CD4-positive, alpha-beta T cell (primary cell): ENCODE measurements at regions not wholly inside any gene's neighbourhood (a gene's known extent, or its start where the extent isn't known, plus 50 kb on each side); places are given as distances from the start of the nearest gene placed in this dataset.

Source experiments
- ATAC-seq: fragments of 200-7000 bp; cut with Tn5 transposase; one replicate; pipeline ENCODE4 v1.10.0; 2022; ENCODE audit warnings: mild to moderate bottlenecking; ENCODE audit not compliant: poor library complexity
- CTCF ChIA-PET: fragments of 350-600 bp; sonication (Branson Sonifier 250); formaldehyde crosslinking; loops from one replicate; lab custom pipeline; 2021; ENCODE audit warnings: antibody characterized with exemption, inconsistent platforms; lab: Charles Lee
- POLR2A ChIA-PET: fragments of 350-600 bp; sonication (Branson Sonifier 250); formaldehyde crosslinking; loops from one replicate; lab custom pipeline; 2021; ENCODE audit warnings: antibody characterized with exemption, inconsistent platforms; lab: Charles Lee
- DNase-seq, 14 experiments: peaks; one replicate each; pipeline ENCODE4 v3.0.0-alpha.2; 2013 to 2020; ENCODE audit warnings: mixed read lengths in 2 of 14
- H3K27ac ChIP-seq, 2 donors: one replicate each; pipeline versions ENCODE4 v1.5.1 to v1.7.0; 2013; ENCODE audit warnings: low read length in 2 of 2, low read depth in 1 of 2, mild to moderate bottlenecking in 1 of 2
- H3K27me3 ChIP-seq, 2 experiments: 1 replicate in 1 of 2; 2 replicates in 1 of 2; pipeline versions ENCODE4 v1.6.1 to v1.7.0; 2013; ENCODE audit warnings: low read length in 2 of 2, control low read depth in 1 of 2, mild to moderate bottlenecking in 1 of 2, moderate library complexity in 1 of 2; ENCODE audit not compliant: insufficient read depth in 2 of 2, control insufficient read depth in 1 of 2
- H3K36me3 ChIP-seq: one replicate; pipeline ENCODE4 v1.6.1; 2013; ENCODE audit warnings: low read length, control low read depth; ENCODE audit not compliant: insufficient read depth
- H3K4me1 ChIP-seq: one replicate; pipeline ENCODE4 v1.6.1; 2013; ENCODE audit warnings: low read length, control low read depth; ENCODE audit not compliant: insufficient read depth
- H3K4me3 ChIP-seq: one replicate; pipeline ENCODE4 v1.5.1; 2013; ENCODE audit warnings: mild to moderate bottlenecking, low read length, moderate library complexity
- H3K9me3 ChIP-seq, 2 experiments: 1 replicate in 1 of 2; 2 replicates in 1 of 2; pipeline versions ENCODE4 v1.6.1 to v1.7.0; 2013; ENCODE audit warnings: low read length in 2 of 2, mild to moderate bottlenecking in 2 of 2, control low read depth in 1 of 2, moderate library complexity in 1 of 2; ENCODE audit not compliant: control insufficient read depth in 1 of 2, insufficient read depth in 1 of 2
- H3K27ac Mint-ChIP-seq: one replicate; pipeline ENCODE4 v1.8.0; 2020; ENCODE audit warnings: mixed read lengths
- H3K27me3 Mint-ChIP-seq: one replicate; pipeline ENCODE4 v1.8.0; 2021; ENCODE audit warnings: mixed read lengths
- H3K36me3 Mint-ChIP-seq: one replicate; pipeline ENCODE4 v1.8.0; 2021; ENCODE audit warnings: low read depth, mixed read lengths
- H3K4me1 Mint-ChIP-seq: one replicate; pipeline ENCODE4 v1.8.0; 2021; ENCODE audit warnings: low read depth, mixed read lengths
- H3K4me3 Mint-ChIP-seq: one replicate; pipeline ENCODE4 v1.8.0; 2020; ENCODE audit warnings: mild to moderate bottlenecking, mixed read lengths
- H3K9me3 Mint-ChIP-seq: one replicate; pipeline ENCODE4 v1.8.0; 2020; ENCODE audit warnings: mixed read lengths
- CTCF ChIP-seq: fragments of 200-600 bp; IDR thresholded peaks from one replicate; pipeline ENCODE4 v1.8.0; 2022; ENCODE audit warnings: antibody characterized with exemption, mild to moderate bottlenecking
- intact Hi-C, 2 experiments: fragments of 100-400 bp; cut with DNase I in 1 of 2; cut with micrococcal nuclease in 1 of 2; formaldehyde crosslinking; loops; one replicate each; pipeline versions ENCODE4 v1.15.1 to v1.9.0; 2023 to 2025; cut with DNase I, micrococcal nuclease

DNA sequence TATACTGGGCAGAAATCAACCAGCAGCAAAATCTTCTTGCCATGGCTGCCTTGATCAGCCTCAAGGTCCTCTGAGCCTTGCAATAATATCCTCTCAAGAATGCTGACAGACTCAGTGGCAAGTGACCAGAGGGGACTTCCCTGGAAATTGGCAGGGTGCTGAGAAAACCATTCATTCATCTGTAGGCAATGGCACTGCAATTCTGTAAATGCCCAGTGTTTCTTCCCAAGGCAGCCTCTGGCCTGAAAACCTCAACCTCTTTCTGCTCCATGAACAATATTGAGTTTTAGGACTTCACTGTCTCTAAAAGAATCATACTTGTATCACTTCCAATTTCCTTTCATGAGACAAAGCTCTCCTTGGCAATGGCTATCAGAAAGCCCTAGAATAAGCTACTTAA lies 754.3 kb upstream of the TENM3 start:
- Histone ChIP-seq H3K36me3 (no peaks in the 10 kb centered on the region), H3K9me3 (peaks cover 0 to 3% of the 10 kb centered on the region in 2 experiments), H3K4me3 (no peak overlapping the region), H3K27me3 (no peaks in the 10 kb centered on the region), H3K4me1 (no peaks in the 10 kb centered on the region), H3K27ac (no peak overlapping the region)
- intact Hi-C loops = no loop called here
- Mint-ChIP-seq H3K9me3 (no peaks in the 10 kb centered on the region), H3K4me1 (no peaks in the 10 kb centered on the region), H3K36me3 (no peaks in the 10 kb centered on the region), H3K27me3 (no peaks in the 10 kb centered on the region), H3K27ac (no peak overlapping the region), H3K4me3 (no peak overlapping the region)
- POLR2A ChIA-PET = no interaction called here
- CTCF ChIA-PET = no interaction called here
- DNase-seq = no peak
- no peak for TF ChIP-seq CTCF
- no peak for ATAC-seq

GRCh38 chr4:181498148-181498547 lies 745.1 kb upstream of the TENM3 start:
- Histone ChIP-seq H3K27ac (no peak overlapping the region), H3K36me3 (no peaks in the 10 kb centered on the region), H3K4me3 (no peak overlapping the region), H3K27me3 (no peaks in the 10 kb centered on the region), H3K4me1 (no peaks in the 10 kb centered on the region), H3K9me3 (peaks cover 0 to 18% of the 10 kb centered on the region in 2 experiments)
- intact Hi-C loops = no loop called here
- ChIA-PET POLR2A (no interaction called here), CTCF (no interaction called here)
- Mint-ChIP-seq H3K27ac (no peak overlapping the region), H3K27me3 (no peaks in the 10 kb centered on the region), H3K9me3 (peaks cover 2% of the 10 kb centered on the region), H3K4me1 (no peaks in the 10 kb centered on the region), H3K4me3 (no peak overlapping the region), H3K36me3 (no peaks in the 10 kb centered on the region)
- ATAC-seq = no peak
- DNase-seq = no peak
- TF ChIP-seq CTCF = no peak

GRCh38 chr4:181502611-181503010 lies 740.6 kb upstream of the TENM3 start:
- Mint-ChIP-seq H3K4me1 (no peaks in the 10 kb centered on the region), H3K9me3 (no peaks in the 10 kb centered on the region), H3K36me3 (no peaks in the 10 kb centered on the region), H3K27me3 (no peaks in the 10 kb centered on the region), H3K27ac (no peak overlapping the region), H3K4me3 (no peak overlapping the region)
- Histone ChIP-seq H3K27me3 (no peaks in the 10 kb centered on the region), H3K4me3 (no peak overlapping the region), H3K9me3 (peaks cover 0 to 18% of the 10 kb centered on the region in 2 experiments), H3K36me3 (no peaks in the 10 kb centered on the region), H3K4me1 (no peaks in the 10 kb centered on the region), H3K27ac (no peak overlapping the region)
- ATAC-seq (no peak), DNase-seq (no peak)
- ChIA-PET POLR2A (no interaction called here), CTCF (no interaction called here)
- no peak for TF ChIP-seq CTCF
- intact Hi-C loops = no loop called here
